Urothelium cell line (cell line): ENCODE measurements at regions not wholly inside any gene's neighbourhood (a gene's known extent, or its start where the extent isn't known, plus 50 kb on each side); places are given as distances from the start of the nearest gene placed in this dataset.
"Not testable (repeated sequence)": the region's sequence is repeated elsewhere in the genome, so short reads cannot be mapped to it uniquely, and the experiment has no call there.

ENCODE experiments used
- DNase-seq: peaks from one replicate; pipeline ENCODE4 v3.0.0; 2011; ENCODE audit warnings: low spot score, mixed read lengths
- FAIRE-seq: peaks from 2 replicates; lab custom pipeline; 2011; peaks lifted over from hg19 to GRCh38; lab: Jason Lieb, UNC

DNA sequence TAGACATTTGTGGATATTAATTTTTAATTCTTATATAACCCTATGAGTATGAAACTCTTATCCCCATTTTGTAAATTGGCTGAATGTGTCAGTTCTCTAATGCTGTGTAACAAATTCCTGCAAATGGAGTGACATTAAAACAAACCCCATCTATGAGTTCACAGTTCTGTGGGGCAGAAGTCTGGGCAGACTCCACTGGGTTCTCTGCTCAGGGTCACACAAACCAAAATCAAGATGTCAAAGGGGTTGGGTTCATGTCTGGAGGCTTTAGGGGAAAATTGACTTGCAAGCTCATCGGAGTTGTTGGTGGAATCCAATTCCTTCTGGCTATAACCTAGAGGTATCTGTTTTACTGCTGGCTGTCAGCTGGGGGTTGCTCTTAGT is 301.6 kb upstream of the PLGLB2 start:
- DNase-seq, FAIRE-seq: not testable (repeated sequence)

- not testable (repeated sequence) for DNase-seq
- FAIRE-seq, result peak; percentile 85
Observed at GRCh38 chr2:87449462-87449980, 298.4 kb upstream of the PLGLB2 start.

GRCh38 chr2:87452193-87452592 is 295.7 kb upstream of the PLGLB2 start:
- not testable (repeated sequence) for DNase-seq, FAIRE-seq

- not testable (repeated sequence) for FAIRE-seq
- peak; percentile 38 for DNase-seq
Observed at GRCh38 chr2:87452861-87453260, 295.0 kb upstream of the PLGLB2 start.

DNA sequence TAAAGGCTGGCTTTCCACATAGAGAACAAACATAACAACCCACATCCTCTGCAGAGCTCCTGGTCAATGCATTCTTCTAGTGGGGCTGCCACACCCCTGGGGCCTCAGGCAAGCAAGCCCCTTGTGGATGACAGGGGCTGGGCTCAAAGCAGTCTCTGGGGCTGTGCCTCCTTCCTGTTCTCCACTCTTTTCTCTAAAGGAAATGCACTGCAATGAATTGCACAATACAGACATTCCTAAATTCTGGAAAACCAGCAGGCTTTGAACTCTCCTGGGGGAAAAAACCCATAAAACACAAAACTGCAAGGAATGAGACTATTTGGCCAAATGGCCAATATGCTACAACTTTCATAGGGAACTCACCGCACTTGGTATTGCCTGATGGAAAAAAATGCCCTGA is 293.9 kb upstream of the PLGLB2 start:
- DNase-seq, FAIRE-seq: not testable (repeated sequence)

DNA sequence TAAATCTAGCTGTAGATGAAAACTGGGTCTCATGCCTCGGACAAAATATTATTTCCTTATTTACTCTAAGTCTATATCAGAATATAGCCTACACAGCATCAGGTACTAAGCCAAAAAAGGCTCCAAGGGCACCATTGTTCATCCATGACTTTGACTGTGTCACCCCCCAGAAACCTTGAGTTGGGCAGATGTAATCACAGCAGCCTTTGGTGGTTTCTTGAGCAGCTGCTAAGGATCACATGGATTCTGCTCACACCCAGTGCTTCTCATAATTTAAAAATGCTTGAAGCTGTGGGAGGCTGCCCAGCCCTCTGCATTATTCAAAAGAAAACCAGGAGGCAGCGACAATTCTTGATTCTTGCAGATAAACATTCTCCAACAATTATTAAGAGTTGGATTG is 293.5 kb upstream of the PLGLB2 start:
- DNase-seq, result not testable (repeated sequence)

DNA sequence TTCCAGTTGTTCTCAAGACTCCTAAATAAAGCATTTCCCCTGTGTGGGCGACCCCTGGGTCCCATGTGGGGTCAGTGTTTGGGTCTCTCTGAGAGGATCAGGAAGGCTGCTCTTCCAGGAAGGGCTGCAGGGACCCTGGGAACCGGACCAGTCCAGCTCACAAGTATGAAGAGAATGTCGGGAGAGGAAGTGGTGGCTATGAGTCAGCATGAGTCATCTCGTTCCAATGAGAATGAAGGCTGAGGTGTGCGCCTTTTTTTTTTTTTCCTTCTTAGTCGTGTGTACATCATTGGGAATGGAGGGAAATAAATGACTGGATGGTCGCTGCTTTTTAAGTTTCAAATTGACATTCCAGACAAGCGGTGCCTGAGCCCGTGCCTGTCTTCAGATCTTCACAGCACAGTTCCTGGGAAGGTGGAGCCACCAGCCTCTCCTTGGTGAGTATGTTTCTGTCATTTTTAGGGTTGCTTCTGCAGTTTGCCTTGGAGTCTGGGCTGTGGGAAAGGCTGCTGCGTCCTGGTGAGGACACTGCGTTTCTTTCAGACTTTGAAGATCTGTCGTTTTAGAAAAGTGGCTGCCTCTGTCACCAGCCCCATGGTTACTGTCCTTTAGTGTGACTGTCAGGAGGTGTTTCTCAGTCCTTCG is 292.6 kb upstream of the PLGLB2 start:
- DNase-seq, result not testable (repeated sequence)
- FAIRE-seq, result peak; percentile 5

More for the DNA sequence above, 293.5 kb upstream of the PLGLB2 start:
- not testable (repeated sequence) for FAIRE-seq

DNA sequence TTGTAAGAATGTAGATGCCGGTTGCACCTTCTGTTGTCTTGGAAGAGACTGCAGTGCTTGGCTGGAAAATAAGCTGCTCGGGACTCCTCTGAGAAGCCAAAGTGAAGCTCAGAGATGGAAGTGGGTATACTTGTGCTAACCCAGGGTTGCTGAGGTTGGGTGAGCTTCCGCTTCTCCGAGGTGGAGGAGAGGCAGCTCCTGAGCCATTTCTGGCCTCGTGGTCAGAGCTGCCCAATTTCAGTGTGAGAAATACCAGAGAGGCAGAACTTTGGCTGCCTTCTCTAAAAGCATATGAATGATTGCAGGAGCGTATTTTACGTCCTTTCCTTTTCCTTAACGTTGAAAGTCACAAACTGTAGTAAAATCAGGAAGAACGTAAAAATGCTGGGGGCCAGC is 292.0 kb upstream of the PLGLB2 start:
- DNase-seq, FAIRE-seq: not testable (repeated sequence)

DNA sequence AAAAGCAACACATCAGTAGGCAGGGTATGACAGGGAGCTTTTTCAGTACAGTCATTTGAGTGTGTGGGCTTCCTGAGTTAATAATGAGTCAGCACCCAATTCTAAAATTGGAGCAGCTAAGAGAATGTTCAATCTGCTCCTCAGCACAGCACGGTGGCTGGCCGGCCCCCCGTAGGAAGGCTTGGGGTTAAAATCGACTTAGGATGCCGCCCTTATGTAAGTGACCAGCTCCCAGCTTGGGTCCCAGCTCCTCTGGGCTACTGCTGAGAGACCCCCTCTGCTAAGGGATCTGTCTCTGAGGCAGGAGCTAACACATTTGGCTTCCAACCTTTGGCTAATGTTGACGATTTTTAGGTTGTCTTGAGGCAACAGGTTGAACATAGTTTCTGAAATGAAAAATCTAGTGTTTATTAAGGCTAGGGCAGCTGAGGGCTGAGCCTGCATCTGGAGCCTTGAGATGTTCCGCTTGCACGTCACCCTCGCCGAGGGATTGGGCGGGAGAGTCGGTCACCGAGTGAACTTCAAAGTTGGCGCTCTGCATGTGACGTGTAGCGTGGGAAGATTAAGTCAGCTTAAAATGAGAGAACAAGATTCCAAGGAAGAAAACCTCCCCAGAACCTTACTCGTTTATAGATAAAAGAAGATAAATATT is 291.3 kb upstream of the PLGLB2 start:
- not testable (repeated sequence) for DNase-seq
- peak; percentile 35 for FAIRE-seq

GRCh38 chr2:87457129-87457499 is 290.8 kb upstream of the PLGLB2 start:
- DNase-seq, FAIRE-seq: not testable (repeated sequence)

- not testable (repeated sequence) for DNase-seq, FAIRE-seq
Observed at GRCh38 chr2:87458938-87459337, 288.9 kb upstream of the PLGLB2 start.

DNA sequence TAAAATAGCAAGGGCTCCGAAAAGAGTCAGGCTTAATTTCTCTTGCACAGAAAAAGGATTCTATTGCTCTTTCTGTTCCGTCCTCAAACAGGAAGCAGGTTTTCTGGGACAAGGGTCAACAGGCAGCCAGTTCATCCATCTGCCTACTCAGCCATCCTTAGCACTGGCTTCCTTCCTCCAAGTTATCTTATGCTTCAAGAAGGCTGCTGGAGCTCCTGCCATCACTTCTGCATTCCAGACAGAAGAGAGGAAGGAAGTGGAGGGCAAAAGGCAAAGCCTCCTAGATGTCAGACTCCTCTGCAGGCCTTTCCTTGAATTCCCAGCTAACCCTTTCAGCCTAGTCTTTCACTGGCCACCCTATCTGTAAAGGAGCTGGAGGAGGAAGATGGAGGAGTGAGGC is 287.8 kb upstream of the PLGLB2 start:
- not testable (repeated sequence) for FAIRE-seq, DNase-seq

DNA sequence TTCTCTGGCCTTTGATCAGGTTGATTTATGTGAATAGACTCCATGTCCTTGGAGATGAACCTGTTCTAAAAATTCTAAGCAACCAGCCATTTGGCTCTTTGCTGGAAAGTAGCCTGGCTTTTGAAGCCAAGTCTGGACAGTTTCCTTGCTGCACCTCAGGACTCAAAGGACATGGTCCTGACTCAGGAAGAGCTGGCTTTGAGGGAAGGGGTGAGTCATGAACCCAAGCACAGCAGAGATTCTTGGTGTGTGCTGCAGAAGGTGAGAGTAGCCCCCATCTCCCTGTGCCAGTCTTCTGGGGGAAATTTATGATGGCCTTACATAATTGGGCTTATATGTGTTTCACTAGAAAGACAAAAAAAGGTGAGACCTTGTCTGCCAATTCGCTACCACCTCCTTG is 287.2 kb upstream of the PLGLB2 start:
- not testable (repeated sequence) for DNase-seq, FAIRE-seq

- not testable (repeated sequence) for DNase-seq, FAIRE-seq
Observed at GRCh38 chr2:87461671-87462070, 286.2 kb upstream of the PLGLB2 start.

DNA sequence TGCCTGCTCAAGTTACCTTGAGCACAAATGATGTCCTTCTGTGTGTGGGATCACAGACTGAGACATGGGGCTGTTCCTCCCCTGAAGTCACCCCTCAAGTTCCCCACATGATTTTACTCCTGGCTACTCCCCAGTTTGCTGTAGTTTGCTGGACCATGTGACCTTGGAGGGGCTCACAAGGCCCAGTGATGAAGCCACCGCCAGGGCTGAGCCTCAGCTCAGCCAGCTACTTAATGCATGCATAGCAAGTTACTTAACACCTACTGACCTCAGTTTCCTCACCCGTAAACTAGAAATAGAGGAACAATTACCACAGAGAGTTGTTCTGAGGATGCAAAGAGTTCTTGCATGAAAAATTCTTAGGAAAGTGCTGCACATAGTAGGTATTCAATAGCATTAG is 283.7 kb upstream of the PLGLB2 start:
- FAIRE-seq, DNase-seq: not testable (repeated sequence)

DNA sequence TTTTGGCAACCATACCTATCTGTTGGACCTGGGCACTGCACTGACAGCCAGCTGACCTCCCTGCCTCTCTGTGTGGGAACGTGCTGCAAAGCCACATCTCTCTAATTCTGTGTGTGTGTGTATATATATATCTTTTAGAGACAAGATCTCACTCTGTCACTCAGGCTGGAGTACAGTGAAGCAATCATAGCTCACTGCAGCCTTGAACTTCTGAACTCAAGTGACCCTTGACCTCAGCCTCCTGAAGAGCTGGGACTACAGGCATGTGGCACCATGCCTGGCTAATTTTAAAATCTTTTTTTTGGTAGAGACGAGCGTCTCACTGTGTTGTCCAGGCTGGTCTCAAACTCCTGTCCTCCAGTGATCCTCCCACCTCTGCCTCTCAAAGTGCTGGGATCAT is 282.2 kb upstream of the PLGLB2 start:
- not testable (repeated sequence) for FAIRE-seq

GRCh38 chr2:87466591-87467120 is 281.2 kb upstream of the PLGLB2 start:
- not testable (repeated sequence) for DNase-seq
- FAIRE-seq, result peak; percentile 30

More for the DNA sequence above, 282.2 kb upstream of the PLGLB2 start:
- not testable (repeated sequence) for DNase-seq

DNA sequence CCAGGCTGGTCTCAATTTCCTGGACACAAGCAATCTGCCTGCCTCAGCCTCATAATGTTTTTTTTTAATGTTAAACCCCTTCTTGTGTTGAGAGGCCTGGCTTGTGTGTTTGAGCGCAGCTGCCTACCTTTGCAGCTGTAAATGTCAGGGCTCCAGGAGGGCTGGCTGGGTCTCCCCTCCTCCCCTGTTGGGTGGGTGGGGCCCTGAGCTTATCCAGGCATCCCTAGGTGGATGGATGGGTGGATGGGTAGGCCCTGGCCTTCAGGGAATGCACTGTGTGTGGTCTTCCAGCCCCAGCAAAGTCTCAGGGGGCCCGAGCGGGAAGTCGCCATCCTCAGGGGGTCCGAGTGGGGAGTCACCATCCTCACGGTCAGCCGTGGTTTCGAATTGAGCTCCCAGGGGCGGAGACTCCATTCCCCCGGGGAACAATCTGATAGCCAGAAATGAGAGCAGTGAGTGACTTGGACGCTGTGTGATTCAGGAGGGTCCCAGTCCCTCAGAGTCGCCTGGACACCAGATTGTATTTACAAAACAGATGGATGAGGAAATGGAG is 279.4 kb upstream of the PLGLB2 start:
- not testable (repeated sequence) for DNase-seq

DNA sequence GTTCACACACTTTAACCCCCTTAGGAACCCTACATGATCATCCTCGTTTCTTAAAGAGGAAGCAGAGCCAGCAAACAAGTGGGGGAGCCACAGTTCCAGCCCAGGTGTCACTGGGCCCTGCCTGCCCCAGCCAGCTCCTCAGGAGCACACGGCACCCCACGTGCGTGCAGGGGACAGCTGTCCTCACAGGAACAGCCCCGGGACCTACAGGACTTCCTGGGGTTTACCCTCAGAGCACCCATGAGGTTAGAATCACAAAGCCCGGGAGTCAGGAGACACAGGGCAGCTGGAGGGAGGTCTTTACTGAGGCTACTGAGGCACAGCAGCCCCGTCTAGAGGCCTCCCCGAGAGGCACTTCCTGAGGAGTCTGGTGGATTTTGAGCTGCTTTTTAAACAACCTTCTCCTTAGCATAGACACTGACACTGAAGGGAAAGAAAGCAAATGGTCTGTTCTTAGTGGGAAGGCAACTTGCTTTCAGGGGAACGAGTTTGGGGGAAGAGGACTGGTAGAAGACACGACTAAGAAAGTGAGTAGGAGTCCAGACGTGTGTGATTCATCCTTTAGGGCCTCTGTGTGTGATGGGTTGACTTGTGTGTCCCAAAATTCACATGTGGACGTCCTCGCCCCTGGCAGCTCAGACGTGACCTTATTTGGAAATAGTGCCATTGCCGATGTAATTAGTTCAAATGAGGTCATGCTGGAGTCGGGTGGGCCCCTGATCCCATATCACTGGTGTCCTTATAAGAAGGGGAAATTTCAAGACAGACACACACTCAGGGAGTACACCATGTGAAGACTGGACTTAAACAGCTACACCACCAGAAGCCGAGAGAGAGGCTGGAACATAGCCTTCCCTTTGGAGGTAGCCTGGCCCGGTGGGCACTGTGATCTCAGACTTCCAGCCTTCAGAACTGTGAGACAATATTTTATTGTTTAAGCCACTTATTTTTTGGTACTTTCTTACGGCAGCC is 278.4 kb upstream of the PLGLB2 start:
- not testable (repeated sequence) for DNase-seq
- FAIRE-seq, result peak; percentile 5

More for the DNA sequence above, 279.4 kb upstream of the PLGLB2 start:
- FAIRE-seq, result not testable (repeated sequence)
